ENCODE measurements at regions not wholly inside any gene's neighbourhood (a gene's known extent, or its start where the extent isn't known, plus 50 kb on each side); places are given as distances from the start of the nearest gene placed in this dataset.

DNA sequence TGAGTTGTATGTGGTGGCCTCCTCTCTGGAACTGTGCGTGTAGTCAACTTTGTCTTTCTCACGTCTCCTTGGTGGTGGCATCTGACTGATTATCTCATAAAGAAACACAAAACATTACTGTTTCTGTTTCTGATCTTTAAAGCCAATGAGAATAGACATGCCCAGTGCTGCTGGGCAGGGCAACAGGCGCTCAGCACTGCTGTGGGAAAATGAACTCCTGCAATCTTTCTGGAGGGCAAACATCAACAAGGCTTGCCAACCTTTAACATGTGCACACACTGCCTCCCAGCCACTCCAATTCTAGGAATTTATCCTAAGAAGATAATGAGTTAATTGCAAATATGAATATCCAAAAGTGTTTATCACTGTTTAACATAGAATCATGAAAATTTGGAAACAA lies 106.3 kb upstream of the CD93 start:
- DNase-seq (no peak), ATAC-seq (ENCODE audit: low read depth) (no peak)
- Mint-ChIP-seq H3K4me1 (no peaks in the 10 kb centered on the region), H3K4me3 (no peak overlapping the region), H3K27me3 (peaks cover 4% of the 10 kb centered on the region), H3K9me3 (no peaks in the 10 kb centered on the region), H3K27ac (no peak overlapping the region), H3K36me3 (no peaks in the 10 kb centered on the region)
- POLR2A ChIA-PET = no interaction called here

- no peaks in the 10 kb centered on the region for H3K4me1 Mint-ChIP-seq
- no peak overlapping the region for H3K27ac Mint-ChIP-seq
- no peaks in the 10 kb centered on the region for H3K9me3 Mint-ChIP-seq
- H3K36me3 Mint-ChIP-seq = no peaks in the 10 kb centered on the region
- DNase-seq = no peak
- H3K27me3 Mint-ChIP-seq = peaks cover 4% of the 10 kb centered on the region
- H3K4me3 Mint-ChIP-seq = no peak overlapping the region
- POLR2A ChIA-PET = no interaction called here
- ATAC-seq (ENCODE audit: low read depth) = no peak
Observed at GRCh38 chr20:23190557-23190956, 104.4 kb upstream of the CD93 start.

- no peak for ATAC-seq (ENCODE audit: low read depth)
- POLR2A ChIA-PET = no interaction called here
- peaks cover 4% of the 10 kb centered on the region for H3K27me3 Mint-ChIP-seq
- no peak overlapping the region for H3K4me3 Mint-ChIP-seq
- H3K4me1 Mint-ChIP-seq = no peaks in the 10 kb centered on the region
- no peak for DNase-seq
- no peak overlapping the region for H3K27ac Mint-ChIP-seq
- no peaks in the 10 kb centered on the region for H3K36me3 Mint-ChIP-seq
- H3K9me3 Mint-ChIP-seq = no peaks in the 10 kb centered on the region
Observed at GRCh38 chr20:23189854-23190253, 103.7 kb upstream of the CD93 start.

DNA sequence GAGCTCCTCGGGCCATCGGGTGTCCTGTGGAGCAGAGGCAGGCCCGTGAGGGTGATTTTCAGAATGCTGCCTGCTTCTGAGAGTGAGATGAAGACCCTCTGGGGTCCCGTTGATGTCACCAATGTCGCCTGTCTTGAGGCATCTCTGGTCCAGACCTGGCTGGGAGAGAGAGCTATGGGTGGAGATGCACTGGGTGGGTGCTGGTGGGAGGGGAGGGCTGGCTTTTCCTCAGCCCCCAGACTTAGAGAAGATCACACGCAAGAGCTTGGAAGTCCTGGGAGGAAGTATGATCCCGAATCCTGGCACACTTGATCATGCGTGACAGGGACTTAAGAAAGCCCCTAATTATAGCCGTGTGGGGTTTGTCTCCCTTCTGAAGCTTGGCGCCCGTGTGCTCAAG lies 103.2 kb upstream of the CD93 start:
- Mint-ChIP-seq H3K27me3 (peaks cover 2% of the 10 kb centered on the region), H3K36me3 (no peaks in the 10 kb centered on the region), H3K9me3 (no peaks in the 10 kb centered on the region), H3K27ac (no peak overlapping the region), H3K4me1 (no peaks in the 10 kb centered on the region), H3K4me3 (no peak overlapping the region)
- ATAC-seq (ENCODE audit: low read depth) (no peak), DNase-seq (no peak)
- POLR2A ChIA-PET = no interaction called here

DNA sequence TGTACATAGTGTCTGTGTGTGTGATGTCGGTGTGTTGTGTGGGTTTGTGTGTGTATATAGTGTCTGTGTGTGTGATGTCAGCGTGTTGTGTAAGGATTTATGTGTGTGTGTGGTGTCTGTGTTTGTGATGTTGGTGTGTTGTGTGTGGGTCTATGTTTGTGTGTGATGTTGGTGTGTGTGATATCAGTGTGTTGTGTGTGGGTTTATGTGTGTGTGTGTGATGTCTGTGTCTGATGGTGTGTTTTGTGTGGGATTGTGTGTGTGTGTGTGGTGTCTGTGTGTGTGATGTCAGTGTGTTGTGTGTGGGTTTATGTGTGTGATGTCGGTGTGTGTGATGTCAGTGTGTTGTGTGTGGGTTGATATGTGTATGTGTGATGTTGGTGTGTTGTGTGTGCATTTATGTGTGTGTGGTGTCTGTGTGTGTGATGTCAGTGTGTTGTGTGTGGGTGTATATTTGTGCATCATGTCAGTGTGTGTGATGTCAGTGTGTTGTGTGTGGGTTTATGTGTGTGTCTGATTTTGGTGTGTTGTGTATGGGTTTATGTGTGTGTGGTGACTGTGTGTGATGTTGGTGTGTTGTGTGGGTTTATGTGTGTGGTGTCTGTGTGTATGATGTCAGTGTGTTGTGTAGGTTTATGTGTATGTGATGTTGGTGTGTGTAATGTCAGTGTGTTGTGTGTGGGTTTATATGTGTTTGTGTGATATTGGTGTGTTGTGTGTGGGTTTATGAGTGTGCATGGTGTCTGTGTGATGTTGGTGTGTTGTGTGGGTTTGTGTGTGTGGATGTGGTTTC lies 102.4 kb upstream of the CD93 start:
- Mint-ChIP-seq H3K27ac (no peak overlapping the region), H3K36me3 (no peaks in the 10 kb centered on the region), H3K4me3 (no peak overlapping the region), H3K4me1 (no peaks in the 10 kb centered on the region), H3K9me3 (no peaks in the 10 kb centered on the region), H3K27me3 (no peaks in the 10 kb centered on the region)
- no peak for ATAC-seq (ENCODE audit: low read depth)
- no peak for DNase-seq
- POLR2A ChIA-PET = no interaction called here

DNA sequence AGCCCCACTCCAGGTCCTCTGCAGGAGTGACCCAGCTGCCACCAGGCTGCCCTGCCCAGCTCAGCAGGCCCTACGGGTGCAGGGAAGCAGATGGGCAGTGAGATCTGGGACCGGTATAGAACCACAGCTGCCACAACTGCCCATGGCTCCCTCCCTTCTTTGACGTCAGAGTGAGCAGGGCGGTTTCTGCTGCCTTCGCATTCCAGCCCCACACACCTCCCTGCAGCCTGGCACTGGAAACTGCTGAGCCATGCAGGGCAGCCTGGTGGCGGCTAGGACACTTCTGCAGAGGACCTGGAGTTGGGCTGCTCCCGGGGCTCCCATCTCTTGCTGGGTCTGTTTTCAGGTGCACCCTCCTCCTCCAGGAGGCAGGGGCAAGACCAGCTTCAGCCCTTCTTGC lies 101.6 kb upstream of the CD93 start:
- H3K9me3 Mint-ChIP-seq = peaks cover 2% of the 10 kb centered on the region
- no peaks in the 10 kb centered on the region for H3K27me3 Mint-ChIP-seq
- no peak for ATAC-seq (ENCODE audit: low read depth)
- DNase-seq = no peak
- H3K4me1 Mint-ChIP-seq = no peaks in the 10 kb centered on the region
- no peak overlapping the region for H3K27ac Mint-ChIP-seq
- no peak overlapping the region for H3K4me3 Mint-ChIP-seq
- POLR2A ChIA-PET = no interaction called here
- no peaks in the 10 kb centered on the region for H3K36me3 Mint-ChIP-seq

GRCh38 chr20:23186808-23187207 lies 100.7 kb upstream of the CD93 start:
- Mint-ChIP-seq H3K27me3 (no peaks in the 10 kb centered on the region), H3K4me1 (no peaks in the 10 kb centered on the region), H3K9me3 (peaks cover 3% of the 10 kb centered on the region), H3K27ac (no peak overlapping the region), H3K4me3 (no peak overlapping the region), H3K36me3 (no peaks in the 10 kb centered on the region)
- DNase-seq = no peak
- POLR2A ChIA-PET = no interaction called here
- no peak for ATAC-seq (ENCODE audit: low read depth)

GRCh38 chr20:23180451-23180921 lies 94.4 kb upstream of the CD93 start:
- Mint-ChIP-seq H3K4me1 (peaks cover 2% of the 10 kb centered on the region), H3K27ac (no peak overlapping the region), H3K27me3 (peaks cover 10% of the 10 kb centered on the region), H3K9me3 (peaks cover 4% of the 10 kb centered on the region), H3K4me3 (no peak overlapping the region), H3K36me3 (no peaks in the 10 kb centered on the region)
- DNase-seq (no peak), ATAC-seq (ENCODE audit: low read depth) (no peak)
- POLR2A ChIA-PET = no interaction called here

DNA sequence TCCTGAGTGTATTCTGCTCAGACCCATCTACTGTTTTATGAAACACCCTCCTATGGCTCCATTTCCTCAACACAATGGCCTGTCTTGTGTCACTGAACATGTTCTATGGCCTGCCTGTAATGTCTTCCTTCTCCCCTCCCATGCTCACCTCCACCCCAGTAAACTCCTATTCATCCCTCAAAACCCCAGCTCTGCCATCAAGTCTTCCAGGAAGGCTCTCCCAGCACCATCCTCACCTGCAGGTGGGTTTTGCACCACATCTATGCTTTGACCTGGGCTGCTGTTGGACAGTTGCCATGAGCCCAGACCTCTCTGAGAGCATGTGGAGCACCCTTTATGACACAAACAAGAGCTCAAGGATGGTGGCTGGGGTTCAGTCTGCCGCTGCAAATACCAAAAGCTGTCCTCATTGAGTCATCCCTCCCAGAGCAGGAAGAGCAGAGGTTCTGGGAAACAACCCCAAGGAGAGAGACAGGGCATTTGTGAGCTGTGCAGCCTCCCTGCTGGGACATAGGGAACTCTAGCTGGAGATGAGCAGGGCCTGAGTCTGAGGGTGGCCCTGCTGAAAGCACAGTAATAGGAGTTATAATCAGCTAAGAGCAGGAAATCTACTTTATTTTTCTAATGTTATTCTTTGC lies 93.8 kb upstream of the CD93 start:
- Mint-ChIP-seq H3K4me3 (no peak overlapping the region), H3K27me3 (peaks cover 10% of the 10 kb centered on the region), H3K9me3 (peaks cover 4% of the 10 kb centered on the region), H3K4me1 (peaks cover 2% of the 10 kb centered on the region), H3K36me3 (no peaks in the 10 kb centered on the region), H3K27ac (no peak overlapping the region)
- DNase-seq = no peak
- POLR2A ChIA-PET = no interaction called here
- ATAC-seq (ENCODE audit: low read depth) = no peak

GRCh38 chr20:23178806-23179205 lies 92.7 kb upstream of the CD93 start:
- Mint-ChIP-seq H3K4me1 (peaks cover 2% of the 10 kb centered on the region), H3K9me3 (peaks cover 4% of the 10 kb centered on the region), H3K27ac (no peak overlapping the region), H3K36me3 (no peaks in the 10 kb centered on the region), H3K27me3 (peaks cover 10% of the 10 kb centered on the region), H3K4me3 (no peak overlapping the region)
- no peak for ATAC-seq (ENCODE audit: low read depth)
- no peak for DNase-seq
- POLR2A ChIA-PET = no interaction called here

DNA sequence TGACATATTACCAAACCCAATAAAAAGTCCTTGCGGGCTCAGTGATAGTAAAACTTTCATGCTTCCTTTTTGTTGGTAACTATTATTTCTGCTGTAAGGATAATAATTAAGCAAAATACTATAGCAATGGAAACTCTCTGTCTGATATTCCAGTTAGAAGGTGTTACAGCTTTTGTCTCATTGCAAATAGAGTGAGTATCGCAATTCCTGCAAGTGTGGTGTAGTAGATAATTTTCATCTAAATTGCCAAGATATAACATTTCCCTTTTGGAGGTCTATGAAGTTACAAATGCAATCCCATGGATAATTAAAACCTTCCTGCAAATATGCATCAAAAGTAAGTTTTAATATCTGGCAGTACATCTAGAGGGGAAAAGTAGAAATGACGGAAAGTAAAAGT lies 88.7 kb upstream of the CD93 start:
- Mint-ChIP-seq H3K27ac (no peak overlapping the region), H3K36me3 (no peaks in the 10 kb centered on the region), H3K4me1 (peaks cover 2% of the 10 kb centered on the region), H3K9me3 (no peaks in the 10 kb centered on the region), H3K27me3 (peaks cover 17% of the 10 kb centered on the region), H3K4me3 (no peak overlapping the region)
- ATAC-seq (ENCODE audit: low read depth) = no peak
- DNase-seq = no peak
- POLR2A ChIA-PET = no interaction called here

DNA sequence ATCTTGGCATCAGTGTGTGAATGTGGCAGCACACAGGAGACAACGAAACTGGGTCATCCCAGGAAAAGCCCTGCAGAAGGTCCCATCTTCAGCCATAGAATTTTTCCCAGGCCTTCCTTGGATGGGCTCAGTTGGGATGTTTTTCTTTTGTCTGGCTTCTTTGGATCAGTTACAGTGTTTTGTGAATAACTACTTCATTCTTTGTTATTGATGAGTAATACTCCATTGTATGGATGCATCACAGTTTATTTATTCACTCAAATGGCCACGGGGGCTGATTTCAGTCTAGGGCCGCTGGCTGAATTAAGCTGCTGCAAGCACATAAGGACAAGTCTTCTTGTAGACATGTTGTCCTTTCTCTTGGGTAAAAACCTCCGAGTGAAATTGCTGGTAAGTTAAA lies 81.3 kb upstream of the CD93 start:
- Mint-ChIP-seq H3K9me3 (no peaks in the 10 kb centered on the region), H3K27ac (no peak overlapping the region), H3K36me3 (no peaks in the 10 kb centered on the region), H3K4me3 (no peak overlapping the region), H3K4me1 (no peaks in the 10 kb centered on the region), H3K27me3 (peaks cover 4% of the 10 kb centered on the region)
- DNase-seq (no peak), ATAC-seq (ENCODE audit: low read depth) (no peak)
- POLR2A ChIA-PET = no interaction called here

DNA sequence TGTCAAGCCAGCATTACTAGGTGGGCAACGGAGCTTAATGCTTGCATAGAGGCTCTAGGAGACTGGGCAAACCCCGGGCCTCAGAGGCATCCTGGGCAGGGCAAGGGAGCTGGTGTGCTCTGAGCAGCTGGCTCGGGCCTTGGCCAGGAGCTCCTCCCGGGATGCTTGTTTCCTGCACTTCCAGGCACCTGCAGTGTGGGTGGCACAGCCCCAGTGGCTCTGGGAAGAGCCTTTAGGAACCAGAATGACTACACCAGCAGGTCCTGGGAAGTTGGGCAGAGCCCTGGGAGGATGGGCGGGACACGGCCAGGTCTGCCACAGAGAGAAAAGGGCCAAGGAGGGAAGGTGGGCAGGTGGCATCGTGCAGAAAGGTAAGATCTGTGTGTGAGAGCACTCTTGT lies 80.4 kb upstream of the CD93 start:
- Mint-ChIP-seq H3K36me3 (no peaks in the 10 kb centered on the region), H3K27me3 (peaks cover 4% of the 10 kb centered on the region), H3K4me1 (no peaks in the 10 kb centered on the region), H3K4me3 (no peak overlapping the region), H3K9me3 (no peaks in the 10 kb centered on the region), H3K27ac (no peak overlapping the region)
- ATAC-seq (ENCODE audit: low read depth) (no peak), DNase-seq (no peak)
- POLR2A ChIA-PET = no interaction called here

GRCh38 chr20:23165964-23166363 lies 79.8 kb upstream of the CD93 start:
- Mint-ChIP-seq H3K27me3 (peaks cover 4% of the 10 kb centered on the region), H3K36me3 (no peaks in the 10 kb centered on the region), H3K9me3 (no peaks in the 10 kb centered on the region), H3K4me1 (no peaks in the 10 kb centered on the region), H3K27ac (no peak overlapping the region), H3K4me3 (no peak overlapping the region)
- ATAC-seq (ENCODE audit: low read depth) (no peak), DNase-seq (no peak)
- POLR2A ChIA-PET = no interaction called here
